ENCODE measurements at regions not wholly inside any gene's neighbourhood (a gene's known extent, or its start where the extent isn't known, plus 50 kb on each side); places are given as distances from the start of the nearest gene placed in this dataset.

DNA sequence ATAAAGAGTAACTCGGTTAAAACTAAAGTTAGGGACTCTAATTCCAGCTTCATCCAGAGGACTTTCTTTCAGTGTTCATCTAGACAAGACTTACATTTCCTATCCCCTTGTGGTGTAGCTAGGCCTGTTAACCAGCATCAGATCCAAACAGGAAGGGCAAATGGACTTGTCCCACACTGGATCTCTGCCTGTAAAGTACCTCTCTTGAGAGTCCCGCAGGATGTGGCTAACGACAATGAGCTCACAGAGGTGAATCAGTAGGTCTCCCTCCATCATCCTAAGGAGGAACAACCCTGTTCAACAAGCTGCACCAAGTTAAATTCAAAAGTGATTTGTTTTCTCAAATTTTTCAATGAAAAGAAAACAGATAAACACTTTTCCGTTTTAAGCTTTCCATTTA, 412.3 kb upstream of the RGPD4 start:
- peaks cover 10% of the 10 kb centered on the region for H3K9me3 Mint-ChIP-seq
- H3K36me3 Mint-ChIP-seq (ENCODE audit: low read depth): no peaks in the 10 kb centered on the region
- H3K27ac Mint-ChIP-seq: no peak overlapping the region
- H3K4me1 Mint-ChIP-seq: no peaks in the 10 kb centered on the region
- no peak overlapping the region for H3K4me3 Mint-ChIP-seq
- ATAC-seq (replicated peaks): no peak
- no peaks in the 10 kb centered on the region for H3K27me3 Mint-ChIP-seq

DNA sequence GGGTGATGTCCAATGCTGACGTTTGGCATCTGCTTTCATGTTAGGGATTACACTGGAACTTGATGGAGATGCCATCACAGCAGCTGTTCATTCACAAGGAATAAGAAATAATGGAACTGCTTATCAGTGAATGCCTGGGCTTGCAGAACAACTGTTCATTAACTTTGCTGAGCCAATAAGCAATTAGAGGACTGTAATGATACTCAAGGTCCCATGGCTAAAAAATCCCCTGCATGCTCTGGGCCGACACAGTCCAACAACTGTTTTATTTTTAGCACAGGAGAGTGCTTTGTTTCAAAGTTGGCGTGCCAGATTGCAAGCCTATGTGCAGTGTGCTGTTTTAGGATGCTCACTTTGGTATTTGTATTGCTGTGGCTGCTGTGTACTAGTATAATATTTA, 408.0 kb upstream of the RGPD4 start:
- Mint-ChIP-seq H3K36me3 (ENCODE audit: low read depth) (no peaks in the 10 kb centered on the region), H3K27me3 (no peaks in the 10 kb centered on the region), H3K4me3 (no peak overlapping the region), H3K9me3 (peaks cover 10% of the 10 kb centered on the region), H3K27ac (no peak overlapping the region), H3K4me1 (no peaks in the 10 kb centered on the region)
- ATAC-seq (replicated peaks): no peak

GRCh38 chr2:107419191-107419590, 407.5 kb upstream of the RGPD4 start:
- Mint-ChIP-seq H3K27me3 (no peaks in the 10 kb centered on the region), H3K36me3 (ENCODE audit: low read depth) (no peaks in the 10 kb centered on the region), H3K4me3 (no peak overlapping the region), H3K4me1 (no peaks in the 10 kb centered on the region), H3K27ac (no peak overlapping the region), H3K9me3 (peaks cover 10% of the 10 kb centered on the region)
- ATAC-seq (replicated peaks): no peak

- peaks cover 12% of the 10 kb centered on the region for H3K9me3 Mint-ChIP-seq
- H3K4me3 Mint-ChIP-seq: no peak overlapping the region
- H3K4me1 Mint-ChIP-seq: no peaks in the 10 kb centered on the region
- no peak overlapping the region for H3K27ac Mint-ChIP-seq
- no peaks in the 10 kb centered on the region for H3K27me3 Mint-ChIP-seq
- no peaks in the 10 kb centered on the region for H3K36me3 Mint-ChIP-seq (ENCODE audit: low read depth)
- ATAC-seq (replicated peaks): no peak
Measured at GRCh38 chr2:107428781-107429180, 397.9 kb upstream of the RGPD4 start.

- no peaks in the 10 kb centered on the region for H3K27me3 Mint-ChIP-seq
- no peaks in the 10 kb centered on the region for H3K4me1 Mint-ChIP-seq
- H3K4me3 Mint-ChIP-seq: no peak overlapping the region
- H3K36me3 Mint-ChIP-seq (ENCODE audit: low read depth): no peaks in the 10 kb centered on the region
- H3K27ac Mint-ChIP-seq: no peak overlapping the region
- H3K9me3 Mint-ChIP-seq: peaks cover 12% of the 10 kb centered on the region
- no peak for ATAC-seq (replicated peaks)
Measured at GRCh38 chr2:107430006-107430405, 396.7 kb upstream of the RGPD4 start.

DNA sequence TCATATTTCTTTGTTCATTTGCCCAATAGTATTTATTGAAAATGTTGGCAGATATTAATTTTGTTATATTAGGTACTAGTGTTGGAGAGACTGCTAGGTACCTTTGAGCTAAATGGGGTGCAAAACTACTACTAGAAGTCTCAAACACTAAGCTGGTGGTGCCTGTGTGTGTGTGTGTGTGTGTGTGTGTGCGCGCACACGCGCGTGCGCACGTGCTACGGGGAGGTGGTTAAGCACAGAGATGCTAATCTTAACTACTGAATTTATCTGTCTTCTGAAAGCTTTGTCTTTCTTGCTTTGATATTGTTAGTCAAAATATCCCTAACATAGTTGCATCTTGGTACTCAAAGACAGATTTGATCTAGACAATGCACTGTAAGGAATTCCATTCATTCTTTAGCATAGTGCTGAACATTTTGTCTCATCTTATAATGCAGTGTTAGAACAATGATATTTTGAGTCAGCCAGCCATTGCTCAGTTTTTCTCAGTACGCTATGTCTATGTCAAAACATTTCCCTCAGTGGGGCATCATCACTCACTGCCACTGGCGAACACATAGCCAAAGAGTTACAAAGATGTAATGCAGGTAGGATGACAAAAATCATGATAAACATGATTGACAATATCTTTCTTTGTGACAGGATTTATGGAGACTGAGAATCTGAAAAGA, 396.0 kb upstream of the RGPD4 start:
- H3K9me3 Mint-ChIP-seq: peaks cover 12% of the 10 kb centered on the region

GRCh38 chr2:107436281-107436680, 390.4 kb upstream of the RGPD4 start:
- no peak overlapping the region for H3K4me3 Mint-ChIP-seq
- H3K36me3 Mint-ChIP-seq (ENCODE audit: low read depth): no peaks in the 10 kb centered on the region
- H3K4me1 Mint-ChIP-seq: no peaks in the 10 kb centered on the region
- no peak overlapping the region for H3K27ac Mint-ChIP-seq
- no peak for ATAC-seq (replicated peaks)
- H3K27me3 Mint-ChIP-seq: no peaks in the 10 kb centered on the region
- H3K9me3 Mint-ChIP-seq: peaks cover 13% of the 10 kb centered on the region

More for the DNA sequence above, 396.0 kb upstream of the RGPD4 start:
- H3K36me3 Mint-ChIP-seq (ENCODE audit: low read depth): no peaks in the 10 kb centered on the region
- no peaks in the 10 kb centered on the region for H3K4me1 Mint-ChIP-seq
- no peaks in the 10 kb centered on the region for H3K27me3 Mint-ChIP-seq
- no peak for ATAC-seq (replicated peaks)
- no peak overlapping the region for H3K27ac Mint-ChIP-seq
- no peak overlapping the region for H3K4me3 Mint-ChIP-seq

- no peaks in the 10 kb centered on the region for H3K27me3 Mint-ChIP-seq
- peaks cover 13% of the 10 kb centered on the region for H3K9me3 Mint-ChIP-seq
- ATAC-seq (replicated peaks): no peak
- H3K36me3 Mint-ChIP-seq (ENCODE audit: low read depth): no peaks in the 10 kb centered on the region
- no peak overlapping the region for H3K27ac Mint-ChIP-seq
- no peaks in the 10 kb centered on the region for H3K4me1 Mint-ChIP-seq
- H3K4me3 Mint-ChIP-seq: no peak overlapping the region
Measured at GRCh38 chr2:107437265-107437664, 389.4 kb upstream of the RGPD4 start.

DNA sequence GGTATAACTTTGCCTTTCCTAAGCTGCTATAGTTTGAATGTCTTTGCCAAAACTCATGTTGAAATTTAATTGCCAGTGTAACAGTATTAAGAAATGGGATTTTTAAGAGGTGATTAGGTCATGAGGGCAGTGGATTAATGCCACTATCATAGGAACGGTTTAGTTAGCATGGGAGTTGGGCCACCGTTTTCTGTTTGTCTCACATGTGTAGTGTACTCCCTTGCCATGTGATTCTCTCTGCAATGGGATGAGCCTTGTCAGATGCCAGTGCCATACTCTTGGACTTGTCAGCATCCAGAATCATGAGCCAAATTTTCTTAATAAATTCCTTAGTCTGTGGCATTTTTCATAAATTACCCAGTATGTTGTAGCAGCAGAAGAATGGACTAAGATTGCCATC, 388.9 kb upstream of the RGPD4 start:
- H3K4me1 Mint-ChIP-seq: no peaks in the 10 kb centered on the region
- peaks cover 13% of the 10 kb centered on the region for H3K9me3 Mint-ChIP-seq
- no peak overlapping the region for H3K27ac Mint-ChIP-seq
- no peaks in the 10 kb centered on the region for H3K36me3 Mint-ChIP-seq (ENCODE audit: low read depth)
- ATAC-seq (replicated peaks): no peak
- H3K4me3 Mint-ChIP-seq: no peak overlapping the region
- no peaks in the 10 kb centered on the region for H3K27me3 Mint-ChIP-seq

DNA sequence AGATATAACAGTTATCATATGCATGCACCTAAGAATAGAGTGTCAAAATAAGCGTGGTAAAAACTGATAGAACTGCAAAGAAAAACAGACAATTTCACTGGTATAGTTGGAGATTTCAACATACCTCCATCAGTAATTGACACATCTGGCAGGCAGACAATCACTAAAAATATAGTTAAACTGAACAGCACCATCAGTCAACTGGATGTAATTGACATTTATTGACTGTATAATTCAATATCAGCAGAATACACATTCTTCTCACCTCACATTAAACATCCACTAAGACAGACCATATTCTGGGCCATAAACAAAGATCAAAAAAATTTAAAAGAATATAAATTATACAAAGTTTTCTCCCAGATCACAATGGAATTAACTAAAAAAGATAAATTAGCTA, 378.5 kb upstream of the RGPD4 start:
- Mint-ChIP-seq H3K4me3 (no peak overlapping the region), H3K27me3 (no peaks in the 10 kb centered on the region), H3K27ac (no peak overlapping the region), H3K4me1 (no peaks in the 10 kb centered on the region), H3K9me3 (peaks cover 7% of the 10 kb centered on the region), H3K36me3 (ENCODE audit: low read depth) (no peaks in the 10 kb centered on the region)
- ATAC-seq (replicated peaks): no peak

DNA sequence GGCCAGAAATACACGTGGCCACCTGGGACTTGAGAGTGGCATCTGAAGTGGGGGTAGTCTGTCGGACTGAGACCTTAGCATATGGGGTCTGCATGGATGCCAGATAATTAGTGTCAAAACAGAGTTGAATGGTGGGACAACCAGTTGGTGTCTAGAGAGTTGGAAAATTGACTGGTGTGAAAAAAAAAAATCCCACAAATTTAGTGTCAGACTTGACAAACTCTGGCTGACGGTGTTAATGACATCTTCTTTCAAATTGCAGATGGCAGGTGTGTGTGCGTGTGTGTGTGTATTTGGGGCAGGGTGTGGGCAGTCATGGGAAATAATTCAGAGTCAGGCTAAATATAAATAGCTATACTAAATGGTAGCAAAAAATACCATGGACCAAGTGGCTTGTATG, 365.4 kb upstream of the RGPD4 start:
- H3K9me3 Mint-ChIP-seq: peaks cover 6% of the 10 kb centered on the region
- no peak overlapping the region for H3K4me3 Mint-ChIP-seq
- H3K27me3 Mint-ChIP-seq: no peaks in the 10 kb centered on the region
- H3K36me3 Mint-ChIP-seq (ENCODE audit: low read depth): no peaks in the 10 kb centered on the region
- no peaks in the 10 kb centered on the region for H3K4me1 Mint-ChIP-seq
- no peak overlapping the region for H3K27ac Mint-ChIP-seq
- ATAC-seq (replicated peaks): no peak

DNA sequence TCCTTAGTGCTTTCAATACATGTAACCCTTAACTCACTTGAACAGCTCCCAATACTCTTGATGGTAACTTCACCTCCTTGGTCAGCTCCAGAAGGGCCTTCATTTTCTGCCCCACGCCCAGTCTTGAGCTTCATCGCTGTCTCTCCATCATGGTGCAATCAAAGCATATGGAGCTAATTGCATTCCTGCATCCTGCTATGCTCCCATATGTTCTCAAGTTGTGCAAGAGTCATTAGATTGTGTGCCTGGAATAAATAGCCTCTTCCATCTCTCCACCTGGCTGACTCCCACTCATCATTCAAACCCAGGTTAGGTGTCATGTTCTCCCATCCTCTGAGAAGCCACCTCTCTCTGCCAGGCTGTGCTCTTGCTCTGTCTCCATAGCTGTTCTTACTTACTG, 364.5 kb upstream of the RGPD4 start:
- Mint-ChIP-seq H3K9me3 (peaks cover 6% of the 10 kb centered on the region), H3K27ac (no peak overlapping the region), H3K36me3 (ENCODE audit: low read depth) (no peaks in the 10 kb centered on the region), H3K4me3 (no peak overlapping the region), H3K27me3 (no peaks in the 10 kb centered on the region), H3K4me1 (no peaks in the 10 kb centered on the region)
- no peak for ATAC-seq (replicated peaks)

DNA sequence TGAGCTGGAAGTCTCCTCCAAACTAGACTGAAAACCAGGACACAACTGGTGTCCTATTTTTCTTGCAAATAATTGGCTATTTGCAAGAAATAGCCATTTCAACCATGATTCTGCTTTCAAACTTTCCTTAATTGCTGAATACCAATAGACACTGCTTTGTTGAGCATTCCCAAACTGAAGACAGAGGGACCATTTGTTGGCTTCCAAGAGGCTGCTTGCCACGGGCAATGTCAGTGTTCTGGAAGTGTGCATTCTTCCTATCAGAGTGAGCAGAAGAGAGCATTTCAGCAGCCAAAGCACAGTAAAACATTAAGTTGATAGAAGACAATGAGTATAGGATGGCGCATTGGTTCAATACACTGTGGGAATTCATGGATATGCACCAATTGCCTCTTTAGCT, 360.5 kb upstream of the RGPD4 start:
- Mint-ChIP-seq H3K36me3 (ENCODE audit: low read depth) (no peaks in the 10 kb centered on the region), H3K27ac (no peak overlapping the region), H3K4me3 (no peak overlapping the region), H3K4me1 (no peaks in the 10 kb centered on the region), H3K9me3 (peaks cover 11% of the 10 kb centered on the region), H3K27me3 (no peaks in the 10 kb centered on the region)
- ATAC-seq (replicated peaks): no peak

DNA sequence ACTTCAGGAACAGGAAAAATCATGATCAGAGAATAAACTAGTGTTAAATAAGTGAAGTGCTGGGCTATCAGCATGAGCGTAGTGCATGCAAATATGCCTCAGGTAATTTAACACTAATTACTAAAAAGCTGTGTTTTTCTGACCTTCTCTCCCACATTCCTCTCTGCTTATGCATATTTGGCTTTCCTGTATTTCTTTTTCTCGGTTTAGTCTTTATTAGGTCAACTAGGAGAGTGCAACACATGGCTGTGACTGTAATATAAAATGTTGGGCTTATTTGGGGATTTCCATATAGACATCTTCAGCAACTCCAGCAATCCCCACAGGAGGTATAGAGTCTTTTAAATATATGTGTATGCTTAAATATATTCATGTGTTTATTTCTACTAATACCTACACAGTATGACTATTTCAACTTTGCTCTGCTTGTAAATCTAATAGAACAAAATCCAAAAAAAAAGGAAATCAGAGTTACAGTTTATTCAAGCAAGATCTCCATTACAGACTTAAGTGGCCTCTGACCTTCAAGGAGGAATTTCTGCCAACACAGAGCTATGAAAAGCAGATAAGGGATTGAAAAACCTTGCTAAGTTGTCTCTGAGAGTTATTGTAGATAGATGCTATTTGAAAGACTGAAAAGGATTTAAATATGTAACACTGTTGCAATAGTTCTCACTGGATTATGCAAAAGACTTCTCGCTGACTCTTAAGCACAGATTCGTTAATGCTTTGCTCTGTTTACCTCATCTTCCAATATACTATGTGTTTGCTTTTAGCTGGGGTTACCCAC, 359.5 kb upstream of the RGPD4 start:
- Mint-ChIP-seq H3K9me3 (peaks cover 11% of the 10 kb centered on the region), H3K4me3 (no peak overlapping the region), H3K27ac (no peak overlapping the region), H3K36me3 (ENCODE audit: low read depth) (no peaks in the 10 kb centered on the region), H3K4me1 (no peaks in the 10 kb centered on the region), H3K27me3 (no peaks in the 10 kb centered on the region)
- no peak for ATAC-seq (replicated peaks)

- no peak for ATAC-seq (replicated peaks)
- H3K27me3 Mint-ChIP-seq: no peaks in the 10 kb centered on the region
- H3K36me3 Mint-ChIP-seq (ENCODE audit: low read depth): no peaks in the 10 kb centered on the region
- peaks cover 11% of the 10 kb centered on the region for H3K9me3 Mint-ChIP-seq
- H3K4me3 Mint-ChIP-seq: no peak overlapping the region
- no peak overlapping the region for H3K27ac Mint-ChIP-seq
- no peaks in the 10 kb centered on the region for H3K4me1 Mint-ChIP-seq
Measured at GRCh38 chr2:107469437-107469995, 357.2 kb upstream of the RGPD4 start.
